ENCODE measurements at regions not wholly inside any gene's neighbourhood (a gene's known extent, or its start where the extent isn't known, plus 50 kb on each side); places are given as distances from the start of the nearest gene placed in this dataset.

- TF ChIP-seq SIN3A (IDR thresholded peaks at IDR 0.05; ENCODE audit: low read depth, low read length) (no peak), CTCF (IDR thresholded peaks at IDR 0.05 in 2 of 3, conservative IDR thresholded peaks at IDR 0.05 in 1 of 3; ENCODE audit: control insufficient read depth in 2 of 3, extremely low read depth in 1 of 3, insufficient read depth in 1 of 3, low read depth in 3 of 3, low read length in 3 of 3) (no peak), POLR2A (IDR thresholded peaks at IDR 0.05; ENCODE audit: low read depth, low read length) (no peak), POLR2AphosphoS2 (IDR thresholded peaks at IDR 0.05; ENCODE audit: low read depth, low read length) (no peak), YBX1 (IDR thresholded peaks at IDR 0.05) (no peak), ZNF207 (IDR thresholded peaks at IDR 0.05; ENCODE audit: borderline replicate concordance) (no peak), POLR2AphosphoS5 (IDR thresholded peaks at IDR 0.05; ENCODE audit: low read length) (no peak), EP300 (IDR thresholded peaks at IDR 0.05; ENCODE audit: borderline replicate concordance in 1 of 2, control insufficient read depth in 1 of 2, low read depth in 2 of 2, low read length in 2 of 2) (no peak)
These were observed 206.9 kb upstream of the FAM98A start for GRCh38 chr2:33806041-33806440.

Data from GM12878 (cell line).